Upper lobe of left lung (tissue), 4 donors: ENCODE measurements at regions not wholly inside any gene's neighbourhood (a gene's known extent, or its start where the extent isn't known, plus 50 kb on each side); places are given as distances from the start of the nearest gene placed in this dataset.

Experiments used
- EP300 ChIP-seq, 4 donors: sonication (generic); formaldehyde crosslinking; IDR thresholded peaks; one replicate each; pipeline ENCODE4 v1.5.1; 2017; ENCODE audit warnings: antibody characterized with exemption in 4 of 4, control low read depth in 2 of 4
- POLR2A ChIP-seq, 4 donors: fragments of 450-650 bp; IDR thresholded peaks; one replicate each; pipeline ENCODE4 v1.5.1; 2016 to 2017; ENCODE audit warnings: antibody characterized with exemption in 4 of 4, mild to moderate bottlenecking in 2 of 4
- TF ChIP-seq, protein P1 (sequence below), 6 experiments: fragments of 450-650 bp in 4 of 6; fragments of 200-600 bp in 2 of 6; sonication (generic) in 2 of 6; IDR thresholded peaks; one replicate each; pipeline ENCODE4 v1.5.1; 2016 to 2019; ENCODE audit warnings: antibody characterized with exemption in 6 of 6

DNA sequence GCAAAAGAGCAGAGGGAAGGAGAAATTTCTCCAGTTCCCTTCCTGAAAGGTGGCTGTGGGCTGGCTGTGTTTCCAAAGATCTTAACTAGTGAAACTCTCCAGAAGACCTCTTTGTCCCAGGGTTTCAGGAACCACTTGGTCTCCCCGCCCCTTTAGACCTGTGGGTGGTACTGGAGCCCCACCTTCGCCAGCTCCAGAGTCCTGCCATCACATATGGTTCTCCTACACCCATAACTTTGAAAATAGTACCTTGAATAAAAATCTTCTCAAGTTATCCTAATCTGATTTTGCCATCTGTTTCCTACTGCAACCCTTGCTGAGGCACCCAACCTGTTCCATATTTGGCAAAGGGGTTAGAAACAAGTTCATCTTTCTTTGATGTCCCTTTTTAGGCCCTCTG lies 303.9 kb downstream of the SEC16B start:
- TF ChIP-seq, protein P1, sequence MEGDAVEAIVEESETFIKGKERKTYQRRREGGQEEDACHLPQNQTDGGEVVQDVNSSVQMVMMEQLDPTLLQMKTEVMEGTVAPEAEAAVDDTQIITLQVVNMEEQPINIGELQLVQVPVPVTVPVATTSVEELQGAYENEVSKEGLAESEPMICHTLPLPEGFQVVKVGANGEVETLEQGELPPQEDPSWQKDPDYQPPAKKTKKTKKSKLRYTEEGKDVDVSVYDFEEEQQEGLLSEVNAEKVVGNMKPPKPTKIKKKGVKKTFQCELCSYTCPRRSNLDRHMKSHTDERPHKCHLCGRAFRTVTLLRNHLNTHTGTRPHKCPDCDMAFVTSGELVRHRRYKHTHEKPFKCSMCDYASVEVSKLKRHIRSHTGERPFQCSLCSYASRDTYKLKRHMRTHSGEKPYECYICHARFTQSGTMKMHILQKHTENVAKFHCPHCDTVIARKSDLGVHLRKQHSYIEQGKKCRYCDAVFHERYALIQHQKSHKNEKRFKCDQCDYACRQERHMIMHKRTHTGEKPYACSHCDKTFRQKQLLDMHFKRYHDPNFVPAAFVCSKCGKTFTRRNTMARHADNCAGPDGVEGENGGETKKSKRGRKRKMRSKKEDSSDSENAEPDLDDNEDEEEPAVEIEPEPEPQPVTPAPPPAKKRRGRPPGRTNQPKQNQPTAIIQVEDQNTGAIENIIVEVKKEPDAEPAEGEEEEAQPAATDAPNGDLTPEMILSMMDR (IDR thresholded peaks at IDR 0.05) = no peak
- no peak for TF ChIP-seq POLR2A (IDR thresholded peaks at IDR 0.05)
- TF ChIP-seq EP300 (IDR thresholded peaks at IDR 0.05) = no peak
